CD4-positive, CD25-positive, alpha-beta regulatory T cell (primary cell): ENCODE measurements at regions not wholly inside any gene's neighbourhood (a gene's known extent, or its start where the extent isn't known, plus 50 kb on each side); places are given as distances from the start of the nearest gene placed in this dataset.

Experiments used
- ATAC-seq, 2 donors: fragments of 150-1000 bp; cut with Tn5 transposase; one replicate each; pipeline ENCODE4 v1.10.0; 2021; ENCODE audit warnings: low read depth in 2 of 2, moderate number of reproducible peaks in 2 of 2, moderate library complexity in 1 of 2
- DNase-seq, 3 donors: peaks; one replicate each; pipeline versions ENCODE4 v3.0.0 to v3.0.0-alpha.2; 2012 to 2022; ENCODE audit warnings: mixed read lengths in 1 of 3
- H3K27ac ChIP-seq: one replicate; pipeline ENCODE4 v1.7.0; 2013; ENCODE audit warnings: mild to moderate bottlenecking, low read length; ENCODE audit not compliant: insufficient read depth, poor library complexity, severe bottlenecking
- H3K27me3 ChIP-seq: one replicate; pipeline ENCODE4 v1.7.0; 2013; ENCODE audit warnings: low read length; ENCODE audit not compliant: control insufficient read depth, insufficient read depth
- H3K36me3 ChIP-seq: one replicate; pipeline ENCODE4 v1.7.0; 2013; ENCODE audit warnings: mild to moderate bottlenecking, low read length, moderate library complexity; ENCODE audit not compliant: control insufficient read depth, insufficient read depth
- H3K4me1 ChIP-seq: 2 replicates; pipeline ENCODE4 v1.7.0; 2013; ENCODE audit warnings: mild to moderate bottlenecking, low read length; ENCODE audit not compliant: insufficient read depth, control insufficient read depth, poor library complexity, severe bottlenecking
- H3K4me3 ChIP-seq: one replicate; pipeline ENCODE4 v1.7.0; 2013; ENCODE audit warnings: low read depth, mild to moderate bottlenecking, low read length, moderate library complexity
- H3K9me3 ChIP-seq, 2 experiments: 1 replicate in 1 of 2; 2 replicates in 1 of 2; pipeline ENCODE4 v1.7.0; 2013; ENCODE audit warnings: low read length in 2 of 2, mild to moderate bottlenecking in 1 of 2, moderate library complexity in 1 of 2; ENCODE audit not compliant: control insufficient read depth in 2 of 2
- H3K27ac Mint-ChIP-seq, 3 donors: one replicate each; pipeline ENCODE4 v1.8.0; 2020 to 2022; ENCODE audit warnings: mild to moderate bottlenecking in 3 of 3, mixed read lengths in 3 of 3, moderate library complexity in 2 of 3
- H3K27me3 Mint-ChIP-seq: one replicate; pipeline ENCODE4 v1.8.0; 2022; ENCODE audit warnings: mild to moderate bottlenecking, mixed read lengths
- H3K36me3 Mint-ChIP-seq: one replicate; pipeline ENCODE4 v1.8.0; 2020; ENCODE audit warnings: mixed read lengths
- H3K4me1 Mint-ChIP-seq, 4 donors: one replicate each; pipeline ENCODE4 v1.8.0; 2020 to 2022; ENCODE audit warnings: mixed read lengths in 4 of 4, mild to moderate bottlenecking in 1 of 4
- H3K4me3 Mint-ChIP-seq, 4 donors: one replicate each; pipeline ENCODE4 v1.8.0; 2020 to 2022; ENCODE audit warnings: mild to moderate bottlenecking in 4 of 4, mixed read lengths in 4 of 4, moderate library complexity in 3 of 4
- H3K9me3 Mint-ChIP-seq, 7 donors: one replicate each; pipeline ENCODE4 v1.8.0; 2020 to 2022; ENCODE audit warnings: mixed read lengths in 7 of 7, mild to moderate bottlenecking in 3 of 7, moderate library complexity in 2 of 7

GRCh38 chr3:162665684-162666391 lies 1169.2 kb downstream of the OTOL1 start:
- Mint-ChIP-seq H3K4me3 (no peak overlapping the region), H3K27me3 (no peaks in the 10 kb centered on the region), H3K4me1 (no peaks in the 10 kb centered on the region), H3K36me3 (no peaks in the 10 kb centered on the region), H3K9me3 (peaks cover 2 to 17% (median 6%) of the 10 kb centered on the region in 7 donors), H3K27ac (no peak overlapping the region)
- Histone ChIP-seq H3K36me3 (no peaks in the 10 kb centered on the region), H3K4me3 (no peak overlapping the region), H3K27me3 (no peaks in the 10 kb centered on the region), H3K4me1 (no peaks in the 10 kb centered on the region), H3K9me3 (peaks cover 0 to 9% of the 10 kb centered on the region in 2 experiments), H3K27ac (no peak overlapping the region)
- DNase-seq (no peak), ATAC-seq (no peak)

- no peak overlapping the region for H3K4me3 Mint-ChIP-seq
- ATAC-seq (no peak), DNase-seq (no peak)
- Histone ChIP-seq H3K27me3 (no peaks in the 10 kb centered on the region), H3K27ac (no peak overlapping the region), H3K4me1 (no peaks in the 10 kb centered on the region), H3K36me3 (no peaks in the 10 kb centered on the region), H3K4me3 (no peak overlapping the region), H3K9me3 (peaks cover 0 to 9% of the 10 kb centered on the region in 2 experiments)
- H3K36me3 Mint-ChIP-seq: no peaks in the 10 kb centered on the region
- peaks cover 4 to 25% (median 7%) of the 10 kb centered on the region in 7 donors for H3K9me3 Mint-ChIP-seq
- no peaks in the 10 kb centered on the region for H3K4me1 Mint-ChIP-seq
- H3K27me3 Mint-ChIP-seq: no peaks in the 10 kb centered on the region
- H3K27ac Mint-ChIP-seq: no peak overlapping the region
Measured at GRCh38 chr3:162666835-162667234, 1170.2 kb downstream of the OTOL1 start.

DNA sequence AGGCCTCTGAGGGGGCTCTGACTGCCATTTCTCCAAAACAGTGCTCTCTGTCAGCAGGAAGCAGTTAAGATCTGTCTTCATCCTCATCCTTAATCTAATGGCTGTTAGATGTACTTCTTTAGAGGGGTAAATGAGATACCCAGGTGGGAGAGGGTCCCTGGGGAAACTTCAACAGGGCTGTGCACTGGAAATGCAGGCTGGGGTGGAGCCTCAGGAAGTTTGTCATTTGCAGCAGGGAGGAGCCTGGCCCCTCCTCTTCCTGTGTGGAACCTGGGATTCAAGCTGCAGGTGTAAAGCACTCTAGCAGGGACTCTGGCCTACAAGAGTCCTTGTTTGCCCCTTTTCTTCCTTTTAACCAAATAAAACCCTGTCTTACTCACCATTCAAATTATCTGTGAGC lies 1173.6 kb downstream of the OTOL1 start:
- Histone ChIP-seq H3K4me1 (no peaks in the 10 kb centered on the region), H3K4me3 (no peak overlapping the region), H3K27ac (no peak overlapping the region), H3K9me3 (peaks cover 0 to 9% of the 10 kb centered on the region in 2 experiments), H3K27me3 (no peaks in the 10 kb centered on the region), H3K36me3 (no peaks in the 10 kb centered on the region)
- Mint-ChIP-seq H3K9me3 (peaks cover 0 to 19% (median 4%) of the 10 kb centered on the region in 7 donors), H3K27me3 (no peaks in the 10 kb centered on the region), H3K27ac (no peak overlapping the region), H3K4me3 (no peak overlapping the region), H3K4me1 (no peaks in the 10 kb centered on the region), H3K36me3 (no peaks in the 10 kb centered on the region)
- ATAC-seq (no peak), DNase-seq (no peak)

DNA sequence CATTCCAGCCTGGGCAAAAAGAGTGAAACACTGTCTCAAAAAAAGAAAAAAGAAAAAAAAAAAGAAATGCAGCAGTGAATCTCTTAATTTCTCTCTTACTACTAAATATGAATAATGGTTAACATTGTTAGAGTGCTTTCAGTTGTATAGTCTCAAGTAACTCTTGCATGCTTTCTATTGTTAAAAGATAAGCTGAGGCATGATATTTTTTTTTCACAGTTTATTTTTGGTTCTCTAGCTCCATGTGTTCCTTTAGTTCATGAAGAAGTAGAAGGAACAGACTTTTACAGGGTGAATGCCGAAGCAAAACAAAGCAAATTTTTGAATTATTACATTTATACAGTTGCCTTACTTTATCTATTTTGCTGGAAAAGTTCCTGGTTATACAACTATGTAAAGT lies 1180.9 kb downstream of the OTOL1 start:
- no peaks in the 10 kb centered on the region for H3K36me3 Mint-ChIP-seq
- ATAC-seq (no peak), DNase-seq (no peak)
- no peaks in the 10 kb centered on the region for H3K4me1 Mint-ChIP-seq
- Histone ChIP-seq H3K9me3 (no peaks in the 10 kb centered on the region), H3K4me3 (no peak overlapping the region), H3K4me1 (no peaks in the 10 kb centered on the region), H3K36me3 (no peaks in the 10 kb centered on the region), H3K27me3 (no peaks in the 10 kb centered on the region), H3K27ac (no peak overlapping the region)
- no peak overlapping the region for H3K4me3 Mint-ChIP-seq
- no peak overlapping the region for H3K27ac Mint-ChIP-seq
- H3K9me3 Mint-ChIP-seq: peaks cover 0 to 5% (median 2%) of the 10 kb centered on the region in 7 donors
- no peaks in the 10 kb centered on the region for H3K27me3 Mint-ChIP-seq

DNA sequence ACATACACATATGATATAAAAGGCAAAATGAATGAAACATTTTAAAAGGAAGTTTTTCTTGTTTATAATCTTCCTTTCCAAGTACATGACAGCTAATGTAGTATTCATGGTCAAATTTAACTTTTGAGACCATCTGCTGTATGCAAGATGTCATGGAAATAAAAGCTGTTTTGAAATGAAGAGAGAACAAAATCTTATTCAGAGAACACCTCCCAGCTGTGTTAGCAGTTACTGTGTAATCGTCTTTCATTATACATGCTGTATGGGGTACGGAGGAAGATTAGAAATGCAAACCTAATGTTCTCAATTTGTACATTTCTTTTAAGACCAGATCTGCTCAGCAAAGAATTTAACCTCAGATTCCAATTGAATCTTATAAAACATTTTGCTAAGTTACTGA lies 1182.3 kb downstream of the OTOL1 start:
- Mint-ChIP-seq H3K27ac (no peak overlapping the region), H3K9me3 (peaks cover 0 to 5% (median 2%) of the 10 kb centered on the region in 7 donors), H3K36me3 (no peaks in the 10 kb centered on the region), H3K4me1 (no peaks in the 10 kb centered on the region), H3K4me3 (no peak overlapping the region), H3K27me3 (no peaks in the 10 kb centered on the region)
- Histone ChIP-seq H3K4me3 (no peak overlapping the region), H3K4me1 (no peaks in the 10 kb centered on the region), H3K27me3 (no peaks in the 10 kb centered on the region), H3K36me3 (no peaks in the 10 kb centered on the region), H3K9me3 (no peaks in the 10 kb centered on the region), H3K27ac (no peak overlapping the region)
- ATAC-seq (no peak), DNase-seq (no peak)

GRCh38 chr3:162684260-162684659 lies 1187.7 kb downstream of the OTOL1 start:
- H3K4me3 Mint-ChIP-seq: no peak overlapping the region
- no peak for DNase-seq
- H3K4me1 Mint-ChIP-seq: no peaks in the 10 kb centered on the region
- Histone ChIP-seq H3K36me3 (no peaks in the 10 kb centered on the region), H3K4me3 (no peak overlapping the region), H3K4me1 (no peaks in the 10 kb centered on the region), H3K27ac (no peak overlapping the region), H3K9me3 (no peaks in the 10 kb centered on the region), H3K27me3 (no peaks in the 10 kb centered on the region)
- no peak overlapping the region for H3K27ac Mint-ChIP-seq
- no peaks in the 10 kb centered on the region for H3K36me3 Mint-ChIP-seq
- peaks cover 2 to 18% (median 7%) of the 10 kb centered on the region in 7 donors for H3K9me3 Mint-ChIP-seq
- ATAC-seq: no peak
- H3K27me3 Mint-ChIP-seq: no peaks in the 10 kb centered on the region

GRCh38 chr3:162699291-162699690 lies 1202.7 kb downstream of the OTOL1 start:
- DNase-seq: no peak
- Histone ChIP-seq H3K9me3 (no peaks in the 10 kb centered on the region), H3K36me3 (no peaks in the 10 kb centered on the region), H3K4me1 (no peaks in the 10 kb centered on the region), H3K27me3 (no peaks in the 10 kb centered on the region), H3K27ac (no peak overlapping the region), H3K4me3 (no peak overlapping the region)
- Mint-ChIP-seq H3K4me3 (no peak overlapping the region), H3K27ac (no peak overlapping the region), H3K27me3 (no peaks in the 10 kb centered on the region), H3K9me3 (peaks cover 0 to 16% (median 0%) of the 10 kb centered on the region in 7 donors), H3K4me1 (no peaks in the 10 kb centered on the region), H3K36me3 (no peaks in the 10 kb centered on the region)
- ATAC-seq: no peak

DNA sequence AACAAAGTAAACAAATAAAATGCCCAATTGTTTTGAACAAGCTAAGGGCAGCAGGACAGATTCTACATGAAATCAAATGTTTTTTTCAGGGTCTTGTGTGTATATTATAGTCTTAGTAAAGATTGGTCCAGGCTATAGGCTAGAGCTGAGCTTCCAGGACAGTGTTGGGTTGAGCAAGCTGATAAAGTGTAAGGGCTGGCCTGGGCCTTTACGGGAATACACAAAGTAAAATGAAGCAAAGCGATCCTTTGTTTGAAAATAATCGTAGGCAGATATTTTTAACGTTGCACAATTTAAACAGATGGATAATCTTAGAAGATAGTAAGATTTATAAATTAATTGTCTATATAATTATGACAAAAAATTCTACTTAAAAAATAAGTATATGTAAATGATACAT lies 1204.6 kb downstream of the OTOL1 start:
- Mint-ChIP-seq H3K9me3 (peaks cover 0 to 20% (median 0%) of the 10 kb centered on the region in 7 donors), H3K4me1 (no peaks in the 10 kb centered on the region), H3K27me3 (no peaks in the 10 kb centered on the region)

More for the DNA sequence above, 1204.6 kb downstream of the OTOL1 start:
- no peak overlapping the region for H3K4me3 Mint-ChIP-seq
- Histone ChIP-seq H3K4me1 (no peaks in the 10 kb centered on the region), H3K27ac (no peak overlapping the region), H3K36me3 (no peaks in the 10 kb centered on the region), H3K4me3 (no peak overlapping the region), H3K9me3 (no peaks in the 10 kb centered on the region), H3K27me3 (no peaks in the 10 kb centered on the region)
- ATAC-seq (no peak), DNase-seq (no peak)
- no peak overlapping the region for H3K27ac Mint-ChIP-seq
- H3K36me3 Mint-ChIP-seq: no peaks in the 10 kb centered on the region
